HG02981 (cell line): ENCODE measurements at regions not wholly inside any gene's neighbourhood (a gene's known extent, or its start where the extent isn't known, plus 50 kb on each side); places are given as distances from the start of the nearest gene placed in this dataset.

Source experiments
- ATAC-seq: cut with Tn5 transposase; IDR thresholded peaks from one replicate; pipeline ENCODE4 v1.9.1; 2021; ENCODE audit warnings: mild to moderate bottlenecking, moderate library complexity; ENCODE audit not compliant: unreplicated experiment

DNA sequence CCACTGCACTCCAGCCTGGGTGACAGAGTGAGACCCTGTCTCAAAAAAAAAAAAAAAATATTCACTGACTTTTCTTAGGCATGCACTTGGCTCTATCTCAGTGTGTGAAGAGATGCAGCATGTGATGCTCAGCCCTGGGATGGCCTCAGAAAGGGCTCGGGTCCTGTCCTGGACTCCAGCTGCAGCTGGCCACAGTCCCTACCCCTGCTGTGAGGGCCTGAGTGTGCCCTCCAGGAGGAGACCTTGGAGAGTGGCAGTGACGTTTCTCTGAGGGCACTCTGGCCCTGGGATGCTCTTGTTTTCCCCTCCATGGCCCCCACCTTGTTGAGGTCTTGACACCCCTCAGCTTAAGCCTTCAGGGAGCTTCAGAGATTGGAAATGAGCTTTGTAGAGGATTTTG lies 81.9 kb upstream of the POU3F1 start:
- ATAC-seq, result no peak

DNA sequence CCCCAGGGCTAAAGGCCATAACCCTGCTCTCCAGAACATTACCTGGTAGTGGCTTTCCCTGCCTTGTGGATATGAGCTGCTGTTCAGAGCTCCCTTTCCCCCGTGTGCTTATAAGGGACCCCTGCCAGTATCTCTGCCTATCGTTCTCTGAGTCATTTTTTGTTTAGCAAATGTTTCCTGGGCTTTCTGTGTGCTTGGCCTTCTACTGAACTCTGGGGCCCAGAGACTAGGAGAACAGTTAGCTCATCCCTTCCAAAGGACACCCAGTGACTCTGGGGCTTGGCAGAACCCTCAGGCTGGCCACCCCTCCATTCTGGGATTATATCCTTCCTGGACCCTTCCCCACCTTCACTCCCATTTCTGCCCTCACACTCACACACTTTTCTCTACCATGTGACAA lies 80.8 kb upstream of the POU3F1 start:
- no peak for ATAC-seq

DNA sequence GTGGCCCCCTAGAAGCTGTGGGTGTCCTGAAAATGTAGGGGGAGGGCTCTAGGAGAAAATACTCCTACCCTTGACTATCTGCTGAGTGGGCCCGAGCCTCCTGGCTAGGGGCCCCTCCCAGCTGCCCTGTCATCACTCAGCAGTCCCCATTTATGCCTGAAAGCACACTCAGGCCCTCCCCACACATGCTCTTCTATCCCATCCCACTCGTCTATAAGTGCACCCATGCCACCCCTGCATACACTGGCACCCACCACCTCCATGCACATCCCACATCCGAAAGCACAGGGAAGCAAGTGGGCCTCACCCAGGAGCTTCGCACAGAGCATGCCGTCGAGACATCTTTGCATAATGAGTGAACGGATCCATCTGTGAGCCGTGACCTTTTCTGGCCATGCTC lies 80.4 kb upstream of the POU3F1 start:
- ATAC-seq, result no peak

DNA sequence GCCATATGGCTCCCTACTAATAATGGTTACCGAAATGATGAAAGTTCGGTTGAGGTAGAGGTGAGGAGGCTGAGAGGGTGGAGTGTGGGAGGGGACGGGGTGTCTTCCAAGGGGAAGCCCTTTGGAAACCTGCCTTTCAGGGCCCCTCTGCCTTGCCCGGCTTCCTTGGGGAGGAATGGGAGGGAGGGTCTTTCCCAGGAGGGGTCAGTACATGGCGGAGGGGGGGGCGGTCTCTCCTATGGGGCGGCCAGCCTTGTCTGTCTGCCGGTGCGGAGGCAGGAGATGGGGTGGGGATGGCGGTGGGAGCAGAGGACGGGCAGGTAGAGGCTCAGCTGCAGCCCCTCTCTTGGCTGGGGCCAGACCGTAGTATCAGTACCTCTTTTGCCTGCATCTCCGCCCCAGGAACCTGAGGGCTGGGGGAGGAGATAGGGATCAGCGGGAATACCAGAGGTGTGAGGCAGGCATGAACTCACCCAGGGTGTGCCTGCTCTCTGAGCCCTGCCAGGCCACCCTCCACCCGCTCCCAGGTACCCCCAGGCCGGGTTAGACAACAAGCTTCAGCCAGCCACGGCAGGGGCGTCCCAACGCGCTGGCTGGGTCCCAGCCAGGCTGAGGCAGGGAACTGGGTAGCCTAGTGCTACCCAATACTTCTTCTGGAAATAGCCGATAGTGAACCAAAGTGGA lies 79.4 kb upstream of the POU3F1 start:
- ATAC-seq, result no peak

DNA sequence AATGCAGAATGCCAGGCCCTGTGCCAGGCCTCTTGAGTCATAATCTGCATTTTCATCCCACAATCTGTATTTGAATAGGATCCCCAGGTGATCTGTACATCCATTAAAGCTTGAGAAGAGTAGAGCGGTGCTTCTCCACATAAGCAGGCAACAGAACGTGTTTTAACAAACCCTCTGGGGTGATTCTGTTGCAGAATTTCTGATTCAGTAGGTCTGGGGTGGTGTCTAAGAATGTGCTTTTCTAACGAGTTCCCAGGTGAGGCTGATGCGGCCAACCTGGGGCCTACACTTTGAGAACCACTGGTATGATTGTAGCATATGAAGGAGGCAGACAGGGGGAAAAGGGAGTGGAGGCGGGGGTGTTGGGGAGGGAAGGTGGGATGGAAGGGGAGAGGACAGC lies 78.4 kb upstream of the POU3F1 start:
- ATAC-seq, result no peak

DNA sequence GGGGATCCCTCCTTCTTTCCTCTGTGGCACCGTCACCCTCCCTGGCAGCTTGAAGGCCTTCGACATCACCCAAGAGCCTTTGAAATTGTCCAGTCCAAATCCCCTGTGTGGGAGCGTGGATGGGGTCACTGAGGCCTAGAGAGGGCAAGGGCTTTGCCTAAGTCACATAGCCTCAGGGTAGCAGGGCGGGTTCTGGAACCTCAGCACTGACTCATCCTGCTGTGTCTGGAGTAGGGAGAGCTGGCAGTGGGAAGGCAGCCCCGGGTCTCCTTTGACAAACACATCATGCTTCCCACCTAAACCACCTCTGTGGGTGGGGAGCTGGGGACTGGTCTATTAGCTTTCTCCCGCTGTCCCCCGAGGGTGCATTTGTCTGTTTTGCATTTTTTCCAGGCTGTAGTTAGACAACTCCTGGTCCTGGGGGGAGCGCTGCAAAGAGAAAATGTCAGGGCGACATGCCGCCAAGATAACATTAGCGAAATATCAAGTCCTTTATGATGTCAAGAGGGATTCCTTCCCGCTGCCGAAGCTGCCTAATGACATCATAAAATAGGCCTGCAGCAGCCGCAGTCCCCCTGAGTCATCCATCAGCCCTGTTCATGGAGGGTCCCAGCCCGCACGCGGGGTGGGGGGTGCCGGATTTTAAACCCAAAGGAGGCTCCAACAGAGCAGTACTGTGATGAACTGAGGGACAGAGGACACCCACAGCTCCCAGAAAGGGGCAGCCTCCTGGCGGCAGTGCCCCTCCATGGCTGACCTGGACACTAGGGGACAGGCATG lies 77.0 kb upstream of the POU3F1 start:
- no peak for ATAC-seq

DNA sequence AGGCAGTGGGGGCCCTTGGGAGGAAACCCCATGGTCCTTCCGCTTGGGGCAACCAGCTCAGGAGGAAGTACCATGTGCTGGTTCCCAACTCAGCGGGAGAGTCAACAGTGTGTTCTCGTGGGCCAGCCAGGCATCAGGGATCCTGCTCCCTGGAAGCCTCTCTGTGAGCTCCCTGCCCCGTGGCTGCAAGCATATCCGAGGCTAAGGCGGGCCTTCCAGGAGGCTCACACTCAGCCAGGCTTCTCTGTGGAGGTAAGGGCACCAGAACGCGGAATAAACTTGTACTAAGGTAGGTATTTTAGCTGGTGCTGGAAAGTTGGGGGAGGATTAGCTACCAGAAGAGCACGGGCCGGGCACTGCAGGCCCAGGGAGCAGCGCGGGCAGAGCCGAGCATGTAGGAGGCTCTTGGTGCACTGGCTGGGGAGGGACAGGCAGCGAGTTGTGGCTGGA lies 74.7 kb upstream of the POU3F1 start:
- no peak for ATAC-seq

DNA sequence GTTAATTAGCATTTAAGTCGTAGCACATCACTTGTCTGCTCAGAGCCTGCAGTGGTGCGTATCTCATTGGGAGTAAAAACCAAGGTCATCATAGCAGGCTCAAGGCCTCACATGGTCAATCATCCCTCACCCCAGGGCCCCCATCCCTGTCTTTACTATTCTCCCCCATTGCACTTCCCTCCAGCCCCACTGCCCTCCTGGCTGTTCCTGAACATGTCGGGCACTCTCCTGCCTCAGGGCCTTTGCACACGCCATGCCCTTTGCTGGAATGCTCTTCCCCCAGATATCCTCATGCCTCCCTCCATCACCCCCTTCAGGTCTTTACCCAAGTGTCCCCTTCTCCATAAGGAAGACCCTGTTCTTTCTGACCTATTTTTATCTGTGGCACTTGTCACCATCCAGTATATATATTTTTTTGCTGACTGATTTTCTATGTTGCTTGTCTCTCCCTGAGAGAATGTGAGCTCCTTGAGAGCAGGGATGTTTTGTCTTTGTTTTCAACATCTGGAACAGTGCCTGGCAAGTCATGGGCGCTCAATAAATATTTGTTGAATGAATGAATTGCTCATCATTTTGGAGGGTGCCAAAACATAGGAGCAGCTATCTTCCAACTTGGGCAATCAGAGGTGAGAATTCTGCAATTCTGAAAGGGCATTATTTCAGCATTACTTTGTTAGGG lies 74.1 kb upstream of the POU3F1 start:
- ATAC-seq, result no peak

DNA sequence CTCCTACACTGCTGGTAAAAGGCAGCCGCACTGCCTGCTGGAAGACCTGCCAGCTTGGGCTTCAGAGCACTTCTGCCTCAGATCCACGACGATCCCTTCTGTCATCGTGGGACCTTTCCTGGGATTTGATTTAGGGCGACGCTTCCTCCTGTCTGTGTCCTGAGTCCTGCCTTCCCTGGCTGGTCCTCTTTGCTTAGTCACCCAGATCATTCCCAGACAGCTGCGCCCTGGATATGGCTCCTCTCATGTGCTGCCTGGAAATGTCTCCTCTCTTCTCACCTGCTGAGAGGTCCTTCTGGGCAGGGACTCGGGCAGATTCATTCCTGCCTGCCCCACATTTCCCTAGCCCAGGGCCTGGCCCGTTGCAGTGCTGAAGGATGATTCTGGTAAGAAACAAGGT lies 72.4 kb upstream of the POU3F1 start:
- no peak for ATAC-seq

DNA sequence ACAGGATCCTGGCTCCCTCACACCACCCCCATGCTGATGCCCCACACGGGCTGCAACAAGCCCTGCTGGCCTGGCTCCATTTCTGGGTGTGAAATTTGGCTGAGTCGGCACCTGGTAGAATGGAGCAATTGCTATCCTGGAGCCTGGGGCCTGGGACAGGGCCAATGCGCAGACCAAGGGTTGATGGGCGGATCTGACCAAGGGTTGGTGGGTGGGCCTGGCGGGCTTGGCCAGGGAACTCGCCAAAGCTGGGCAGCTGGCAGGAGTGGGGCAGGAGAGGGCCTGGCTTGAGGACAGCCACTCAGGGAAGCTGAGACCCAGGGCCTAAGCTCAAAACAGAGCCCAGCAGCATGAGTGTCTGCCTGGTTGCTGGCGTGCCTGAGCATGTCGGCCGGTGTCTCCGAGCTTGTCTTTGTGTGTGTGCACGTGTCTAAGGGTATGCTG lies 70.9 kb upstream of the POU3F1 start:
- ATAC-seq, result no peak

DNA sequence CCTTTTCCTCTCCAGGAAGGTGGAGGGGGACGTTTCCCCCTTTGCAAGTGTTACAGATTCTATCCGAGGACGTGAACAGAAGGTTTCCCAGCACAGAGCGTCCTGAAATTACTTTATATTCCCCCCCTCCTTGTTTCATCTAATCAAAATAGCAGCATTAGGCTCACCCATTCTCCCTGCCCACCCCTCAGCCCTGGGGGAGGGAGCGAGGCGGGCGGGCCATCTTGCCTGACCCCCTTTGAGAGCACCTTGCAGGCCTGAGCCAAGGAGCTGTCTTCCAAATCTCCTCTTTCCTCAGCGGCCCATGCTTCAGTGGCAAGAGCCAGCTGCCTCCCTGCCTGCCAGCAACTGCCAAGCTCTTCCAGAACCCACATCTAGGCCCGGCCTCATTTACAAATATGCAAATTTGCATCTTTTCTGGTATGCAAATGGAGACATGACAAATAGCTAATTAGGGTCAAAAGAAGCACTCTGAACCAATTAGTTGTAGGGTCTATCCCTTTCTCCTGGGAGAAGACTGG lies 69.1 kb upstream of the POU3F1 start:
- no peak for ATAC-seq

DNA sequence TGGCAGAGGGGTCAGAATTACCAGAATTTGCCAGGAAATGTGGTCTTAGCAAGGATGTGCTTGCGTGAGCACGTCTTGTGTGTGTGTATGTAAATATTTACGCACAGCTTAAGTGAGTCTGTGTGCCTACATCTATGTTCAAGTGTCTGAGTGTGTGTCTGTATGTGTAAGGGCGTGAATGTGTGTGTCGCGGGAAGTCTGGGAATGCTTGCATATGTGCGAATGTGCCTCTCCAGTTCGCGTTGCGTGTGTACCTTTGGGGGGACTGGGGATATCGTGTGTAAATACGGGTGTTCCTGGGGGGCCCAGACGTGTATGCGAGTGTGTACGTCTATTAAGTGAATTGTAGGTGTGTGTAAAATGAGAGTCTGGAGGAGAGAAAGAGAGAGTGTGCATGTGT lies 68.6 kb upstream of the POU3F1 start:
- ATAC-seq, result no peak

DNA sequence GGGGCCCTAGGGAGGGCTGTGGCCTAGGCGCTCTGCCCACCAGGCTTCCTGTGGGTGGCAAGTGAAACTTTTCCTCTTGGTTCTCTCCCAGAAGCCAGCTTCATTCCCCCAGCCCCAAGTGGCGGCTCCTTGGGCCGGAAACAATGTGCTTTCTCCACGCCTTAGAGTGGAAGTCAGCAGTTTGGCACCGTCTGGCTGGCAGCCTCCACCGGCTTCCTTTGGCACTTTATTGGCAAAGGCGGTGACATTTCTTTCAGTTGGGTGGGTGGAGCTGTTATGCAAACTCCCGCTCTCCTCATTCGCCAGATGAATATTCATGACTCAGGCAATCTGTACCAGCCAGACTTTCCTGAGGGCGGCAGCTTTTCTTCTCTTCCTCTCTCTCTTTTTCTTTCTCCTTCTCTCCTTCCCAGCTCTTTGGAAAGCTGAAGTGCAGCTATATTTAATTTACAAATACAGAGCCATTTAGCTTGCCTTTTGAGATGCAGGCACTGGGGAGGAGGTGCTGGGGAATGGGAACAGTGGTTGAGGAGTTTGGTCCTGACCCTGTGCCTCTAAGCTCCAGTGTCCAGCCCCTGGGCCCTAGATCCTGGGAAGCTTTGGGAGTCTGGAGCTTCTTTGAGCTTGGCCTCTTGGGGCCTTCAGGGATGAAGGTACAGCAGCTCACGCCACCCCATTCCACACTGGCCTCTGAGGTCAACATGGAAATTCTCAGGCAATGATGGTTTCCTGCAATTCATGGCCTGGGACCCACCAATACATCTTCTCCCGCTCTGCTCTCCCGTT lies 67.8 kb upstream of the POU3F1 start:
- ATAC-seq, result no peak

DNA sequence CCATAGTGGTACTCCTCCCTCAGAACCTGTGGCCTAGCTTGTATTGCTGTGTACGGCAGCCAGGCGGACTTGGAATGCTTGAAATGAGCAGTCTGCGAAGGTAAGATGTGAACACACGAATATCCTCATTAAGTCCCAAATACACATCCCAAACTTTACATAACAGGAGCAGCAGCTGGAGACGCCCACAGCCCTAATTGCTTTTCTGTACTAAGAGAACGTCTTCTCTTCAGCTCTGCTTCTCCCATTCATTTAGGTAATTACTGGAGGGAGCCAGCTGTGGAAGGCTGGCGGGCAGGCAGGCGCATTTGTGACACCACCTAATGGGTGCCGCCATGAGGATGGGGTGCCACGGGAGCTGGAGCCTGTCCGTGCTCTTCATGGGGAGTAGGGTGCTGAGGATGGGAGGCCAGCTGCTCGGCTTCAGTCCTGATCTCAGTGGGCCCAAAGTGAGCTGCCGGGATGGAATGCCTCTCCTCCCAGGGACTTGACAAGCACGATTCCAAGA lies 66.6 kb upstream of the POU3F1 start:
- no peak for ATAC-seq

DNA sequence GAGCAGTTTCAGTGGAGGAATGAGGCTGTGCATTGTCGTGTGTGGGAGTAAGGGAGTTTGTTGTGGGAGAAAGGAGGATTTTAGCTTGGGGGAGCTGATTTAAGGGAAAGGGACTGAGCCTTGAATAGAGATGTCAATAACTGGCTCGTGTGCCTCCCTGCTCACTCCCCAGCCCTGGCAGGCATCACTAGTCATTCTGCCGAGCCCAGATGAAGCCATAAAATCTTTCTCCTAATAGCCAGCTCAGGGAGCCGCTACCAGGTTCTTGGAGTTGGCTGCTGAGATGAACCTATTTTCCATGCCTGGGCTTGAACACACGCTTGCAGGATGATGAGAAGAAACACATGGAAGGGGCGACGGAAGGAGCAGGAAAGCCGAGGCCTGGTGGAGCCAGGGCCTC lies 65.0 kb upstream of the POU3F1 start:
- ATAC-seq, result no peak

DNA sequence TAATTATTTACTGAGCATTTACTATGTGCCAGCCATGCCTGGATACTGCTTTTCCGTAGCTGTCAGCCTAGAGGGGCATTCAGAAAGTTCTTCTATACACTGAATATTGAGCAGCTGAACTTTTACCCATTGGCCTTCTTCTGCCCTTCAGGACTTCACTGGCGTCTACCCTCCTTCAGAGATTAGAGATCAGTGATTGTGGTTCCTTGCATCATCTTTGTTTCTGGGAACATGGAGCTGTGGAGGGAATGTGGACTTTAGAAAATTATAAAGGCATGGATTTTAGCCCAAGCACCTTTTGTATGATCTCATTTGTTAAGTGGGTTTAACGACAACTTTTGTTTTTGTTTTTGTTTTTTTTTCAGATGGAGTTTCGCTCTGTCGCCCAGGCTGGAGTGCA lies 58.7 kb upstream of the POU3F1 start:
- ATAC-seq, result no peak

DNA sequence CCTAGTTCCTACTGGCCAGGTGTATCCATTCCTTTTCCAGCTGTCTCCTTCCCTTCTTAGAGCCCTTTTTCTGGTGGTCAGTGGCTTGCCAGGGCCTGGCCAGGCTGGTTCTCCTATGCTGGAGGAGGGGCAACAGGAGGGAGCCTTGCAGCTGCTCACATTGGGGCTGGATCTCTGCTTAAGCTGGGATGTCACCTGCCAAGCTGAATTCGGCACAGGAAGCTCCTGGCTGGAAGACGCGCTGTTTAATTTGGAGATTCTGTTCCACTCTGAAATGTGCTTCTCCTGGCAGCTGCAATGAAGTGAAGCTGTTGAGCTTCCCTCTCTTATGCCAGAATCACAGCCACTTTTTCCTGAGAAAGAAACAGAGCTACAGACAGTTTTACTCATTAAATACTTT lies 56.0 kb upstream of the POU3F1 start:
- ATAC-seq, result no peak

DNA sequence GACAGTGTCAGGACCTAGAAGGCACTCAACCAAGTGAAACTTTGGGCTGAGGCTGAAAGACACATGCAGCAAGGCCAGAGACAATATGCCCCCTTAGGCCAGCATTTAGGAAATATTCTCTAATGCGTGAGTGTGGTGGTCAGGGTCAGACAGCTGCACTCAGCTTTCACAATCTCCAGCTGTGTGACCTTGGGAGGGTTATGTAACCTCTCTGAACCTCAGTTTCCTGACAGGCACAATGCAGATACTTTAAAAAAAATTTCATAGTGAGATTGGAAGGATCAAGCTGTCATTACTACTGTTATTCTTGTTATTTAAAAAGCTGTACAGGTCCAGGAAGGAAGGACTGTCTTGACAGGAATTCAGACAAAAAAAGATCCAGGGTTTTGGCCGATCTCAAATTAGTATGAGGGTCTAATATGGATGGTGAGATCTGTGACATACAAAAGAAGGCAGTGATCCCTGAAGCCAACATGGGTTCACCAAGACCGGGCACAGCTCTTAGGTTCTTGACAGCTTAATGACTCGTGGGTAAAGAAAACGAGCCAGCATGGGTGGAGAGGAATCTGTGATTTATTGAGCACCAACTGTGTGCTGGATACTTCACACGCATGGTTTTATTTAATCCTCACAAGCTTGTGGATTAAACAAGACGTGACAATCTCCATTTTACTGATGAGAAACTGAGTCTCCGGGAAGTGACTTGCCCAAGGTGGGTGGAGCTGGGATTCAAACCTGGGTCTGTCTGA lies 54.6 kb upstream of the POU3F1 start:
- ATAC-seq, result no peak

DNA sequence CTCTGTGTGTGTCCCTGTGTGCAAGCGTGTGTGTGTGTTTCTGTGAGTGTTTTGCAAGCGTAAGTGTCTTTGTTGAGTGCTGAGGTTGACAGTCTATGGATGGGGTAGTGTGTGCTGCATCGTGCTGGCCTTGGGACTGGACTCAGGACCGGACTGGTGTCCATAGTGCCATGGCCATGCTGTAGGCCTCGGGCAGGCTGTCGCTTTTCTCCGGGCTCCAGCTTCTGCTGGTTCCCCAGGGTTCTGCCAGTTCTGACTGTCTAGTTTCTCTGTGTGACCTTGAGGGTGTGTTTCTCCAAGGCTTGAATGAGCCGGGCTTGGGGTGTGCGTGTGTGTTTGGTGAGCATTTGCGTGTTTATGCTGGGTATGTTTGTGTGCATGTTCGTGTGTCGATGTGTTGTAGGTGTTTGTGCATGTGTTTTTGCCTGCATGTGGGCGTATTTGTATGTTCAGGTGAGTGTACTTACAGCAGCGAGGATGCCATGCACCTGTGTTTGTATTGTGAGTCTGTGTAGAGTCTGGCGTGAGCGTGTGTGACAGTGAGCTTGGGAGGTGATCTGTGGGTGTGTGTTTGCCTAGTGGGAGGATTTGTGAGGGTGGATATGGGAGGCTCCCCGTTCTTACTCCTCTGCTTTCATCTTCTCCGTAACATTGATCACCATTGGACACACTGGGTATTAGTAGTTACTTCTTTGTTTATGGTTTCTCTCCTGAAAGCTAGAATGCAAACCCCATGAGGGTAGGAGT lies 51.7 kb upstream of the POU3F1 start:
- ATAC-seq, result no peak
